HepG2 (cell line): ENCODE measurements at regions not wholly inside any gene's neighbourhood (a gene's known extent, or its start where the extent isn't known, plus 50 kb on each side); places are given as distances from the start of the nearest gene placed in this dataset.

ENCODE experiments used
- DPF2 ChIP-seq: sonication (generic); formaldehyde crosslinking; IDR thresholded peaks from 2 replicates; pipeline ENCODE4 v1.4.0; 2020; ENCODE audit warnings: mild to moderate bottlenecking, low read depth, missing genetic modification reagents, borderline replicate concordance
- FOXJ3 ChIP-seq: sonication (generic); formaldehyde crosslinking; IDR thresholded peaks from 2 replicates; pipeline ENCODE4 v1.4.0; 2020; ENCODE audit warnings: missing genetic modification reagents, mild to moderate bottlenecking, borderline replicate concordance
- UBTF ChIP-seq: sonication (generic); formaldehyde crosslinking; IDR thresholded peaks from 2 replicates; pipeline ENCODE4 v1.4.0; 2020; ENCODE audit warnings: mild to moderate bottlenecking, missing genetic modification reagents
- USF2 ChIP-seq, 2 experiments: sonication (generic) in 1 of 2; formaldehyde crosslinking in 1 of 2; IDR thresholded peaks; 2 replicates each; pipeline versions ENCODE4 v1.5.1 to v1.6.1; 2011 to 2020; ENCODE audit warnings: borderline replicate concordance in 1 of 2, low read depth in 1 of 2, low read length in 1 of 2, mild to moderate bottlenecking in 1 of 2, missing genetic modification reagents in 1 of 2, moderate library complexity in 1 of 2
- ZNF136 ChIP-seq: sonication (generic); formaldehyde crosslinking; IDR thresholded peaks from 2 replicates; pipeline ENCODE4 v1.8.1; 2022; ENCODE audit warnings: low read depth, mild to moderate bottlenecking, moderate library complexity, missing genetic modification reagents
- ZNF710 ChIP-seq: sonication (generic); formaldehyde crosslinking; IDR thresholded peaks from 2 replicates; pipeline ENCODE4 v1.5.0; 2020; ENCODE audit warnings: mild to moderate bottlenecking, missing genetic modification reagents, borderline replicate concordance

- TF ChIP-seq ZNF136 (CRISPR knock-in tag) (no peak), USF2 (IDR thresholded peaks at IDR 0.05; ENCODE audit: low read depth, low read length) (no peak), USF2 (CRISPR knock-in tag; IDR thresholded peaks at IDR 0.05; ENCODE audit: borderline replicate concordance) (no peak), ZNF710 (CRISPR knock-in tag) (no peak), DPF2 (CRISPR knock-in tag) (no peak), UBTF (CRISPR knock-in tag) (no peak), FOXJ3 (CRISPR knock-in tag) (no peak)
These were observed 57.5 kb upstream of the RXRA start for GRCh38 chr9:134268747-134269146.
